Heart left ventricle (tissue), 16 donors: ENCODE measurements at regions not wholly inside any gene's neighbourhood (a gene's known extent, or its start where the extent isn't known, plus 50 kb on each side); places are given as distances from the start of the nearest gene placed in this dataset.

Experiments used
- ATAC-seq, 4 donors: fragments of 200-7000 bp; cut with Tn5 transposase; one replicate each; pipeline ENCODE4 v1.9.1; 2020 to 2022; ENCODE audit warnings: moderate library complexity in 4 of 4, mild to moderate bottlenecking in 3 of 4, moderate number of reproducible peaks in 1 of 4
- DNase-seq, 5 donors: peaks; one replicate each; pipeline ENCODE4 v3.0.0-alpha.2; 2020
- H3K27ac ChIP-seq, 12 donors: fragments of 200-600 bp; sonication (generic) in 4 of 12; one replicate each; pipeline versions ENCODE4 v1.5.0 to v1.8.0; 2016 to 2022; ENCODE audit warnings: mild to moderate bottlenecking in 2 of 12
- H3K27me3 ChIP-seq, 9 donors: fragments of 200-600 bp; sonication (generic) in 2 of 9; one replicate each; pipeline versions ENCODE4 v1.5.1 to v1.8.0; 2016 to 2022; ENCODE audit warnings: mild to moderate bottlenecking in 3 of 9
- H3K36me3 ChIP-seq, 9 donors: fragments of 200-600 bp; sonication (generic) in 2 of 9; one replicate each; pipeline versions ENCODE4 v1.5.0 to v1.8.0; 2018 to 2022; ENCODE audit warnings: mild to moderate bottlenecking in 2 of 9
- H3K4me1 ChIP-seq, 12 donors: fragments of 200-600 bp; sonication (generic) in 4 of 12; one replicate each; pipeline versions ENCODE4 v1.5.0 to v1.8.0; 2016 to 2022; ENCODE audit warnings: mild to moderate bottlenecking in 3 of 12
- H3K4me3 ChIP-seq, 12 donors: fragments of 200-600 bp; sonication (generic) in 4 of 12; one replicate each; pipeline versions ENCODE4 v1.5.0 to v1.8.0; 2017 to 2022; ENCODE audit warnings: mild to moderate bottlenecking in 9 of 12, moderate library complexity in 4 of 12
- H3K9me3 ChIP-seq, 12 donors: fragments of 200-600 bp; sonication (generic) in 4 of 12; one replicate each; pipeline versions ENCODE4 v1.5.0 to v1.8.0; 2016 to 2022; ENCODE audit warnings: mild to moderate bottlenecking in 1 of 12
- CTCF ChIP-seq, 12 donors: fragments of 200-600 bp; sonication (generic) in 4 of 12; IDR thresholded peaks; one replicate each; pipeline versions ENCODE4 v1.5.0 to v1.8.0; 2018 to 2022; ENCODE audit warnings: antibody characterized with exemption in 12 of 12, mild to moderate bottlenecking in 5 of 12
- POLR2A ChIP-seq, 2 donors: fragments of 450-650 bp; IDR thresholded peaks; one replicate each; pipeline ENCODE4 v1.6.1; 2017; ENCODE audit warnings: antibody characterized with exemption in 2 of 2, mild to moderate bottlenecking in 2 of 2, moderate library complexity in 2 of 2
- WGBS, 4 donors: extraction: QIAGEN DNeasy Blood & Tissue Kit in 2 of 4; methylation state at CpG; one replicate each; pipeline versions ENCODE4 v1.1.5 to v1.1.7; 2013 to 2018; 5-methylcytosine and 5-hydroxymethylcytosine counted together
- intact Hi-C, 10 donors: fragments of 100-400 bp; cut with DNase I; formaldehyde crosslinking; loops; one replicate each; pipeline versions ENCODE4 v1.11.1 to v1.14.2; 2022
- donor health status: ischemic (EF 13 %, LVEDD 7.1; RV severe dilation, severe dysfunction).
- donor health status: healthy with polysubstance abuse.
- donor health status: DM: no; HTN: yes; CAD: no.
- donor health status: DM: no; HTN: no; CAD: no.
- donor health status: ischemic (EF 25% LVEDD 6.9; RV normal size, moderate dysfunction).
- donor health status: ischemic (EF 25% LVEDD 5.7; RV mildly dilated, moderate dysfunction).
- donor health status: healthy.
- donor health status: DM: yes; HTN: yes; CAD: no.
- donor health status: ischemic (EF 35%, LVEDD 5.7; RV mildly dilated, moderate dysfunction).
- donor health status: nonischemic (EF 11% LVEDD 7.7; RV severe dilation, severe dysfunction).
- donor health status: DM: yes; HTN: yes; CAD: no.
- donor health status: PGD.
- donor health status: ischemic (EF 29% LVEDD 5.4; RV normal size, mild dysfunction).
- donor health status: nonischemic (EF 23%, LVEDD 6.1; RV moderate dilation, normal function).

DNA sequence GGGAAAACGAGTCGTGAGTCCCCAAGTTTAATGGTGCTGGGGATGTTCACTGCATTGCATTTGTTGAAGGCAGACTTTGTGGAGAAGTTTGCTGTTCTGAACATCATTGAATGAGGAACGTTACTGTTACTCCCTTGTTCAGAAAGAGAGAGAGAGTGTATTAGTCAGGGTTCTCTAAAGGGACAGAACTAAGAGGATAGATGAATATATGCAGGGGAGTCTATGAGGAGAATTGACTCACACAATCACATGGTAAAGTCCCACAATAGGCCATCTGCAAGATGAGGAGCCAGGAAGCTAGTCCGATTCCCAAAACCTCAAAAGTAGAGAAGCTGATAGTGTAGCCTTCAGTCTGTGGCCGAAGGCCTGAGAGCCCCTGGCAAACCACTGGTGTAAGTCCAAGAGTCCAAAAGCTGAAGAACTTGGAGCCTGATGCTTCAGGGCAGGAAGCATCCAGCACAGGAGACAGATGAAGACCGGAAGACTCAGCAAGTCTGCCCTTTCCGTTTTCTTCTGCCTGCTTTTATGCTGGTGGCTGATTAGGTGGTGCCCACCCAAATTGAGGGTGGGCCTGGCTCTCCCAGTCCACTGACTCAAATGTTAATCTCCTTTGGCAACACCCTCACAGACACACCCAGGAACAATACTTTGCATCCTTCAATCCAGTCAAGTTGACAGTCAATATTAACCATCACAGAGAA lies 223.5 kb upstream of the PCSK2 start:
- ATAC-seq (no peak), DNase-seq (no peak)
- Histone ChIP-seq H3K27ac (no peak overlapping the region), H3K9me3 (no peaks in the 10 kb centered on the region), H3K27me3 (no peaks in the 10 kb centered on the region), H3K4me3 (no peak overlapping the region), H3K4me1 (no peaks in the 10 kb centered on the region), H3K36me3 (no peaks in the 10 kb centered on the region)
- no peak for TF ChIP-seq POLR2A (IDR thresholded peaks at IDR 0.05)
- TF ChIP-seq CTCF (IDR thresholded peaks at IDR 0.05) = no peak
- 75 to 87% (median 81%) methylated on average over 7 of the region's 7 CpGs for WGBS, 4 donors
- intact Hi-C loops = no loop called here

- Histone ChIP-seq H3K27me3 (no peaks in the 10 kb centered on the region), H3K4me3 (no peak overlapping the region), H3K27ac (no peak overlapping the region), H3K36me3 (no peaks in the 10 kb centered on the region), H3K9me3 (no peaks in the 10 kb centered on the region), H3K4me1 (no peaks in the 10 kb centered on the region)
- intact Hi-C loops = loop anchor here in 1 of 10 donors (10.0 kb wide), 1 partner anchor 65 kb away; no protein-coding TSS in a partner anchor
- WGBS, 4 donors = 45 to 52% (median 48%) methylated on average over 1 of the region's 1 CpG
- no peak for TF ChIP-seq CTCF (IDR thresholded peaks at IDR 0.05)
- no peak for TF ChIP-seq POLR2A (IDR thresholded peaks at IDR 0.05)
- ATAC-seq = no peak
- no peak for DNase-seq
Measured at GRCh38 chr20:17010181-17010580, 216.7 kb upstream of the PCSK2 start.

DNA sequence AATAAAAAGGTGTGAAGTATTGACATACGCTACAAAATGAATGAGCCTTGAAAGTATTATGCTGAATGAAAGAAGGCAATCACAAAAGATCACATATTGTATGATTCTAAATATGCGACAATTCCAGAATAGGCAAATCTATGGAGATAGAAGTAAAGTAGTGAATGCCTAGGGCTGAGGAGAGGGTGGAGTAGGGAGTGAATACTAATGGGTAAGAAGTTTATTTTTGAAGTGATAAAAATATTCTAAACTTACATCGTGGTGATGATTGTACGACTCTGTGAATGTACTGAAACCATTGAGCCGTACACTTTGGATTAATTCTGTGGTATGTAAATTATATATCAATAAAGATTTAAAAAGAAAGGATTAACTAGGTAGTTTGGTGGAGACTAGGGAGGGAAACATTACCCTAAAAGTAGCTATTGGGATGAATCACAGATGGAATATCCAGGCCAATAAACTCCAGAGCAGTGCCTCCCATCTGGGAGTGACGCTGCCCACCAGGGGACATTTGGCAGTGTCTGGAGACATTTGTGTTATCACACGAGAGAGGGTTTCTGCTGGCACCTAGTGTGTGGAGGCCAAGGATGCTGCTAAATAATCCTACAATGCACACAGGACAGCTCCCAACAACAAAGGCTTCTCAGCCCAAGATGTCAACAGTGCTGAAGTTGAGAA lies 214.2 kb upstream of the PCSK2 start:
- no peaks in the 10 kb centered on the region for H3K4me1 ChIP-seq
- H3K27me3 ChIP-seq = peaks cover 0 to under 1% (median 0%) of the 10 kb centered on the region in 9 donors
- peaks cover 0 to 4% (median 0%) of the 10 kb centered on the region in 12 donors for H3K9me3 ChIP-seq
- DNase-seq (no peak), ATAC-seq (no peak)
- H3K36me3 ChIP-seq = no peaks in the 10 kb centered on the region
- H3K4me3 ChIP-seq = no peak overlapping the region
- 73 to 85% (median 78%) methylated on average over 7 of the region's 7 CpGs for WGBS, 4 donors
- H3K27ac ChIP-seq = no peak overlapping the region
- no peak for TF ChIP-seq POLR2A (IDR thresholded peaks at IDR 0.05)
- intact Hi-C loops = loop anchor here in 1 of 10 donors (10.0 kb wide), 1 partner anchor 62 kb away; no protein-coding TSS in a partner anchor

- intact Hi-C loops = loop anchor here in 1 of 10 donors (10.0 kb wide), 1 partner anchor 61 kb away; no protein-coding TSS in a partner anchor
- TF ChIP-seq POLR2A (IDR thresholded peaks at IDR 0.05) (no peak), CTCF (IDR thresholded peaks at IDR 0.05) (no peak)
- Histone ChIP-seq H3K4me1 (no peaks in the 10 kb centered on the region), H3K36me3 (no peaks in the 10 kb centered on the region), H3K27me3 (peaks cover 0 to 2% (median 0%) of the 10 kb centered on the region in 9 donors), H3K4me3 (no peak overlapping the region), H3K27ac (no peak overlapping the region), H3K9me3 (peaks cover 0 to 4% (median 0%) of the 10 kb centered on the region in 12 donors)
- WGBS, 4 donors = 36 to 42% (median 38%) methylated on average over 5 of the region's 5 CpGs
- no peak for DNase-seq
- ATAC-seq = no peak
Measured at GRCh38 chr20:17014217-17014616, 212.6 kb upstream of the PCSK2 start.
